ENCODE measurements at regions not wholly inside any gene's neighbourhood (a gene's known extent, or its start where the extent isn't known, plus 50 kb on each side); places are given as distances from the start of the nearest gene placed in this dataset.

GRCh38 chr16:86041215-86041614, 142.3 kb downstream of the IRF8 start:
- no peak for TF ChIP-seq CTCF (IDR thresholded peaks at IDR 0.05; ENCODE audit: insufficient read depth, low read length)
- TF ChIP-seq POLR2AphosphoS5 (IDR thresholded peaks at IDR 0.05; ENCODE audit: low read depth) = no peak

Data from HL-60 (cell line).